GM12875 (cell line): ENCODE measurements at regions not wholly inside any gene's neighbourhood (a gene's known extent, or its start where the extent isn't known, plus 50 kb on each side); places are given as distances from the start of the nearest gene placed in this dataset.
"Not testable (repeated sequence)": the region's sequence is repeated elsewhere in the genome, so short reads cannot be mapped to it uniquely, and the experiment has no call there.

Experiments used
- H3K4me3 ChIP-seq: one replicate; pipeline ENCODE4 v1.5.1; 2011; ENCODE audit warnings: low read depth, low read length, control low read depth
- TF ChIP-seq, protein P1 (sequence below): IDR thresholded peaks from 2 replicates; pipeline ENCODE4 v1.5.1; 2011; ENCODE audit warnings: low read depth, mild to moderate bottlenecking, control low read depth, inconsistent platforms, low read length, moderate library complexity, borderline replicate concordance; ENCODE audit not compliant: insufficient read depth

DNA sequence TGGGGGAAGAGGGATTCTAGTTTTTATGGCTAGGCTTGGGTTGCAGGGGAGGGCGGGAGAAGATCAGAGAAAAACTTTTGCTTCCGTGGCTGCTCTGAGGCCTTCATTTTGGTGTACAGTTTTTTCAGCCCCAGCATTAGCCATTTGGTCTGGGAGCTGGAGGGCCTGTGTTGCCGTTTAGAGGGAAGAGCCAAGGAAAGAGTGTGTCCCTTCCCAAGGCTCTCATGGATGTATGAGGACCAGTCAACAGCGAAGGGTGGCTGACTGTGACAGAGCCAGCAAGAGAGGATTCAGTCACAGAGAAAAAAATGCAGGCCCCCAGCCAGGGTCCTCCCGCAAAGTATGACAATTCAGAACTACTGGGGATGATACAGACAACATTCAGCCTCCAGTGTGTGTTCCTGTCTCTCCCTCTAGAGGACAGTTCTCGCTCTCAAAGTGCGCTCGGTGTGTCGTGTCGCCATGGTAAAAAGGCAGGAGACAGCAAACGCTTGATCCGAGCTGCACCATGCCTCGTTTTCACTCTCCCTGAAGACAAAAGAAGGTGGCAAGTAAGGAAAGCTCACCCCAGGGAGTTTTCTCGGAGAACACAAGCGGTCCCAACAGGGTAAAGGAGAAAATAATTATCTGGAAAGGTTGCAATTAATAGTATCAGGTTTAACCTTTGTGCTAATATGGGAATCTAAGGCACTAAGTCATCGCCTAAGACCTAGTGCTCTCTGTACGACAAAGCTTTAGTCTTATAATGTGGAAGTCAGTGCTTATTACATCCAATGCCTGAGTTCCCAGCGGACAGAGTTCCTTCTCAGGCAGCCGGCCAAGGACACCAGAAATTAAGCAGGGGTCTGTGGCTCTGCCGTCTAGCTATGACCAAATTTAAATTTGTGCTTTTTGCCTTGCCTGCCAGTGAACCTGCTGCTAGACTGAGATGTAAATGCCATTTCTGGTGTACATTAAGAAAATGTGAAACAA lies 157.3 kb upstream of the PLXNC1 start:
- no peak overlapping the region for H3K4me3 ChIP-seq
- TF ChIP-seq, protein P1, sequence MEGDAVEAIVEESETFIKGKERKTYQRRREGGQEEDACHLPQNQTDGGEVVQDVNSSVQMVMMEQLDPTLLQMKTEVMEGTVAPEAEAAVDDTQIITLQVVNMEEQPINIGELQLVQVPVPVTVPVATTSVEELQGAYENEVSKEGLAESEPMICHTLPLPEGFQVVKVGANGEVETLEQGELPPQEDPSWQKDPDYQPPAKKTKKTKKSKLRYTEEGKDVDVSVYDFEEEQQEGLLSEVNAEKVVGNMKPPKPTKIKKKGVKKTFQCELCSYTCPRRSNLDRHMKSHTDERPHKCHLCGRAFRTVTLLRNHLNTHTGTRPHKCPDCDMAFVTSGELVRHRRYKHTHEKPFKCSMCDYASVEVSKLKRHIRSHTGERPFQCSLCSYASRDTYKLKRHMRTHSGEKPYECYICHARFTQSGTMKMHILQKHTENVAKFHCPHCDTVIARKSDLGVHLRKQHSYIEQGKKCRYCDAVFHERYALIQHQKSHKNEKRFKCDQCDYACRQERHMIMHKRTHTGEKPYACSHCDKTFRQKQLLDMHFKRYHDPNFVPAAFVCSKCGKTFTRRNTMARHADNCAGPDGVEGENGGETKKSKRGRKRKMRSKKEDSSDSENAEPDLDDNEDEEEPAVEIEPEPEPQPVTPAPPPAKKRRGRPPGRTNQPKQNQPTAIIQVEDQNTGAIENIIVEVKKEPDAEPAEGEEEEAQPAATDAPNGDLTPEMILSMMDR, result no peak

- H3K4me3 ChIP-seq, result no peak overlapping the region
- TF ChIP-seq, protein P1, result no peak
These were observed 156.4 kb upstream of the PLXNC1 start for GRCh38 chr12:93991829-93992461.

DNA sequence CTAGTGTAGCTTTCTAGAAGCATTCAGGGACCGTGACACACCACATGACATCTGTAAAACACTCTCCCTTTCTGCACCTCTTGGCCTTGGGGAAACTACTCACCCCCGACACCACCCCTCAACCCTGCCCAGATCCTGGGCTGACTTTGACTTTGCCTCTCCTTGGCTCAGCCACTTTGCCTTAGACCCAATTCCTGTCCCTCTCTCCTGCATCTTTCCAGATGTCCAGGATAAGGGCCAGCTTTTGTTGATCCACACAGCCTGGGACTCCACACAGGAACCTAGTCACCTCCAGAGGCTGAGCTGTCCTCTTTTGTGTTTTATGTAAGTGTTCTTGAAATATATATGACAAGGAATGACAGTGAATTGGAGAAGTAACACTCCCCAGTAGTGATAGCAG lies 153.7 kb upstream of the PLXNC1 start:
- H3K4me3 ChIP-seq, result no peak overlapping the region
- TF ChIP-seq, protein P1, result no peak

- H3K4me3 ChIP-seq, result no peak overlapping the region
These were observed 152.1 kb upstream of the PLXNC1 start for GRCh38 chr12:93996321-93996720.

GRCh38 chr12:94001691-94002090 lies 146.7 kb upstream of the PLXNC1 start:
- TF ChIP-seq, protein P1, result no peak

More at GRCh38 chr12:93996321-93996720, 152.1 kb upstream of the PLXNC1 start:
- TF ChIP-seq, protein P1, result no peak

DNA sequence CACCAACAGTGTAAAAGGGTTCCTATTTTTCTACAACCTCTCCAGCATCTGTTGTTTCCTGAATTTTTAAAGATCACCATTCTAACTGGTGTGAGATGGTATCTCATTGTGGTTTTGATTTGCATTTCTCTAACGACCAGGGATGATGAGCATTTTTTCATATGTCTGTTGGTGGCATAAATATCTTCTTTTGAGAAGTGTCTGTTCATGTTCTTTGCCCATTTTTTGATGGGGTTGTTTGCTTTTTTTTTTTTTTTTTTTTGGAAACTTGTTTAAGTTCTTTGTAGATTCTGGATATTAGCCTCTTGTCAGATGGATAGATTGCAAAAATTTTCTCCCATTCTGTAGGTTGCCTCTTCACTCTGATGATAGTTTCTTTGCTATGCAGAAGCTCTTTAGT lies 145.5 kb upstream of the PLXNC1 start:
- H3K4me3 ChIP-seq, result not testable (repeated sequence)

More at GRCh38 chr12:94001691-94002090, 146.7 kb upstream of the PLXNC1 start:
- no peak overlapping the region for H3K4me3 ChIP-seq

- H3K4me3 ChIP-seq, result not testable (repeated sequence)
These were observed 140.5 kb upstream of the PLXNC1 start for GRCh38 chr12:94007833-94008232.

- TF ChIP-seq, protein P1, result no peak
- H3K4me3 ChIP-seq, result no peak overlapping the region
These were observed 138.1 kb upstream of the PLXNC1 start for GRCh38 chr12:94010307-94010706.
